B cell (primary cell): ENCODE measurements at regions not wholly inside any gene's neighbourhood (a gene's known extent, or its start where the extent isn't known, plus 50 kb on each side); places are given as distances from the start of the nearest gene placed in this dataset.

Experiments used
- ATAC-seq: fragments of 200-7000 bp; cut with Tn5 transposase; one replicate; pipeline ENCODE4 v1.10.0; 2021; ENCODE audit warnings: low read depth, mild to moderate bottlenecking, moderate number of reproducible peaks, moderate library complexity
- CTCF ChIA-PET: fragments of 350-600 bp; sonication (Branson Sonifier 250); formaldehyde crosslinking; loops from one replicate; lab custom pipeline; 2021; ENCODE audit warnings: antibody characterized with exemption, inconsistent platforms; lab: Charles Lee
- POLR2A ChIA-PET: fragments of 350-600 bp; sonication (Branson Sonifier 250); formaldehyde crosslinking; loops from one replicate; lab custom pipeline; 2021; ENCODE audit warnings: antibody characterized with exemption; lab: Charles Lee
- DNase-seq: peaks from one replicate; pipeline ENCODE4 v3.0.0; 2013
- H2AFZ ChIP-seq: 2 replicates; pipeline ENCODE4 v1.6.1; 2012; ENCODE audit warnings: mild to moderate bottlenecking, low read depth, low read length; ENCODE audit not compliant: insufficient read depth, poor library complexity, severe bottlenecking
- H3K27ac ChIP-seq, 2 donors: 1 replicate in 1 of 2; 2 replicates in 1 of 2; pipeline ENCODE4 v1.5.1; 2012 to 2013; ENCODE audit warnings: low read length in 2 of 2, mild to moderate bottlenecking in 2 of 2, moderate library complexity in 1 of 2
- H3K27me3 ChIP-seq, 4 experiments: fragments of 200-600 bp in 1 of 4; sonication (generic) in 1 of 4; replicated peaks in 1 of 4; 1 replicate in 2 of 4; 2 replicates in 2 of 4; pipeline versions ENCODE4 v1.6.1 to v1.7.0; 2013 to 2016; ENCODE audit warnings: low read length in 3 of 4, mild to moderate bottlenecking in 2 of 4, mixed read lengths in 1 of 4, moderate library complexity in 1 of 4; ENCODE audit not compliant: insufficient read depth in 4 of 4, control insufficient read depth in 3 of 4; ENCODE audit errors: control extremely low read depth in 1 of 4
- H3K36me3 ChIP-seq, 2 experiments: replicated peaks in 1 of 2; 1 replicate in 1 of 2; 2 replicates in 1 of 2; pipeline versions ENCODE4 v1.6.1 to v1.7.1; 2013; ENCODE audit warnings: low read length in 1 of 2; ENCODE audit not compliant: insufficient read depth in 2 of 2, control insufficient read depth in 1 of 2; ENCODE audit errors: control extremely low read depth in 1 of 2, extremely low read depth in 1 of 2
- H3K4me1 ChIP-seq, 2 donors: fragments of 200-600 bp in 1 of 2; sonication (generic) in 1 of 2; 1 replicate in 1 of 2; 2 replicates in 1 of 2; pipeline versions ENCODE4 v1.5.1 to v1.6.1; 2013 to 2017; ENCODE audit warnings: low read length in 2 of 2; ENCODE audit not compliant: control insufficient read depth in 2 of 2, insufficient read depth in 2 of 2
- H3K4me2 ChIP-seq: replicated peaks from 2 replicates; pipeline ENCODE3; 2012; ENCODE audit warnings: mild to moderate bottlenecking, low read depth, low read length; ENCODE audit not compliant: poor library complexity, severe bottlenecking
- H3K4me3 ChIP-seq, 5 experiments: fragments of 200-600 bp in 1 of 5; sonication (generic) in 1 of 5; 1 replicate in 3 of 5; 2 replicates in 2 of 5; pipeline versions ENCODE4 v1.5.1 to v1.7.0; 2011 to 2016; ENCODE audit warnings: low read length in 4 of 5, mild to moderate bottlenecking in 4 of 5, low read depth in 2 of 5, control low read depth in 1 of 5, moderate library complexity in 1 of 5; ENCODE audit not compliant: insufficient read depth in 1 of 5; ENCODE audit errors: control extremely low read depth in 1 of 5, extremely low read depth in 1 of 5
- H3K79me2 ChIP-seq: fragments of 200-600 bp; sonication (generic); one replicate; pipeline ENCODE4 v1.6.0; 2016; ENCODE audit warnings: low read length; ENCODE audit not compliant: control insufficient read depth, insufficient read depth
- H3K9ac ChIP-seq: fragments of 200-600 bp; sonication (generic); 2 replicates; pipeline ENCODE4 v1.6.1; 2017; ENCODE audit warnings: mild to moderate bottlenecking, low read length, moderate library complexity
- H3K9me3 ChIP-seq, 3 donors: one replicate each; pipeline versions ENCODE4 v1.6.1 to v1.7.1; 2013; ENCODE audit warnings: low read length in 2 of 3; ENCODE audit not compliant: control insufficient read depth in 2 of 3, insufficient read depth in 1 of 3; ENCODE audit errors: control extremely low read depth in 1 of 3
- H4K20me1 ChIP-seq: 2 replicates; pipeline ENCODE4 v1.6.0; 2012; ENCODE audit warnings: mild to moderate bottlenecking, low read length; ENCODE audit not compliant: insufficient read depth, control insufficient read depth, poor library complexity, severe bottlenecking
- H3K27ac Mint-ChIP-seq: one replicate; pipeline ENCODE4 v1.8.0; 2021; ENCODE audit warnings: mixed read lengths
- H3K27me3 Mint-ChIP-seq: one replicate; pipeline ENCODE4 v1.8.0; 2021; ENCODE audit warnings: mixed read lengths
- H3K4me1 Mint-ChIP-seq: one replicate; pipeline ENCODE4 v1.8.0; 2021; ENCODE audit warnings: mixed read lengths
- H3K4me3 Mint-ChIP-seq: one replicate; pipeline ENCODE4 v1.8.0; 2021; ENCODE audit warnings: mixed read lengths
- H3K9me3 Mint-ChIP-seq: one replicate; pipeline ENCODE4 v1.8.0; 2022; ENCODE audit warnings: mixed read lengths; ENCODE audit not compliant: insufficient read depth
- EZH2 ChIP-seq: IDR thresholded peaks from 2 replicates; pipeline ENCODE4 v1.6.1; 2012; ENCODE audit warnings: borderline replicate concordance, low read depth, mild to moderate bottlenecking, moderate library complexity, low read length; ENCODE audit not compliant: insufficient read depth, poor library complexity, severe bottlenecking
- WGBS: methylation state at CpG from one replicate; pipeline ENCODE4 v1.1.5; 2013; ENCODE audit warnings: missing lambda C conversion rate; ENCODE audit not compliant: insufficient coverage; 5-methylcytosine and 5-hydroxymethylcytosine counted together
- intact Hi-C: fragments of 100-400 bp; cut with micrococcal nuclease; formaldehyde crosslinking; loops from one replicate; pipeline ENCODE4 v1.10.0; 2022
- TF ChIP-seq, protein P1 (sequence below): fragments of 200-600 bp; IDR thresholded peaks from one replicate; pipeline ENCODE4 v1.8.0; 2022; ENCODE audit warnings: antibody characterized with exemption, mild to moderate bottlenecking

DNA sequence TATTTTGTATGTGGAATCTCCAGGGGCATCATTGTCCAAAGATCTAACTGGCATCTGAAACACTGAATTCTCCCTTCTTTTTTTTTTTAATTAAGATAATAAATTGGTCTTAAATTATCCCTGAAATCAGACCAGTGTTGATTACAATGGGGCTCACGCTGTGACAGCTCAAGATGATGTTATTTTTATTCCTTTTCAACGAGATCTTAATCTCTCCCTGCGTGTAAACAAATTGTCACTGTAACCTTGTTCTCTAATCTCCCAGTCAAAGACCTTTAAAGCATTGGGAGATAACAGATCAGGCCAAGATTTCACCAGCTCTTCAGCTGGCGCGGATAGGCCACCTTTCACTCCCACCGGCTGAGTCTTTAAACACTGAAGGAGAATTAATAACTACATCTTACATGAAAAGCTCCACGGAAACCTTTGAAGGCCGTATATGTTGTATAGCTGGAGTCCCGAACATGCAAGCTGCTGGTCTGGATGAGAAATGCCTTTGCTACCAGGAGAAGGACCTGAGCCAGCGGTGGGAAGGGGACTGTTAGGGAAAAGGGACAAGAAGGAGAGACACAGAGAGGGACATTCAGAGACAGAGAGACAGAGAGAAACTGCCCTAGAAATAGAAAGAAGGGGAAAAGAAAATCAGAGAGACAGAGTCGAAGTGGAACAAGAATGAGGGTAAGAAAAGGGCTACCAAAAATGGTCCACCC lies 418.8 kb upstream of the NR2F2 start:
- H3K27ac ChIP-seq: no peak overlapping the region
- Mint-ChIP-seq H3K27me3 (no peaks in the 10 kb centered on the region), H3K9me3 (no peaks in the 10 kb centered on the region), H3K4me1 (no peaks in the 10 kb centered on the region), H3K27ac (no peak overlapping the region), H3K4me3 (no peak overlapping the region)
- 81% methylated on average over 5 of the region's 11 CpGs for WGBS
- H3K79me2 ChIP-seq: no peaks in the 10 kb centered on the region
- peaks cover 0 to 2% (median 0%) of the 10 kb centered on the region in 4 experiments for H3K27me3 ChIP-seq
- H4K20me1 ChIP-seq: no peaks in the 10 kb centered on the region
- ChIA-PET CTCF (no interaction called here), POLR2A (no interaction called here)
- DNase-seq (no peak), ATAC-seq (no peak)
- no peak overlapping the region for H2AFZ ChIP-seq
- no peak overlapping the region for H3K4me3 ChIP-seq
- TF ChIP-seq, protein P1, sequence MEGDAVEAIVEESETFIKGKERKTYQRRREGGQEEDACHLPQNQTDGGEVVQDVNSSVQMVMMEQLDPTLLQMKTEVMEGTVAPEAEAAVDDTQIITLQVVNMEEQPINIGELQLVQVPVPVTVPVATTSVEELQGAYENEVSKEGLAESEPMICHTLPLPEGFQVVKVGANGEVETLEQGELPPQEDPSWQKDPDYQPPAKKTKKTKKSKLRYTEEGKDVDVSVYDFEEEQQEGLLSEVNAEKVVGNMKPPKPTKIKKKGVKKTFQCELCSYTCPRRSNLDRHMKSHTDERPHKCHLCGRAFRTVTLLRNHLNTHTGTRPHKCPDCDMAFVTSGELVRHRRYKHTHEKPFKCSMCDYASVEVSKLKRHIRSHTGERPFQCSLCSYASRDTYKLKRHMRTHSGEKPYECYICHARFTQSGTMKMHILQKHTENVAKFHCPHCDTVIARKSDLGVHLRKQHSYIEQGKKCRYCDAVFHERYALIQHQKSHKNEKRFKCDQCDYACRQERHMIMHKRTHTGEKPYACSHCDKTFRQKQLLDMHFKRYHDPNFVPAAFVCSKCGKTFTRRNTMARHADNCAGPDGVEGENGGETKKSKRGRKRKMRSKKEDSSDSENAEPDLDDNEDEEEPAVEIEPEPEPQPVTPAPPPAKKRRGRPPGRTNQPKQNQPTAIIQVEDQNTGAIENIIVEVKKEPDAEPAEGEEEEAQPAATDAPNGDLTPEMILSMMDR: no peak
- TF ChIP-seq EZH2: no peak
- H3K4me1 ChIP-seq: no peaks in the 10 kb centered on the region
- H3K9me3 ChIP-seq: peaks cover 0 to 8% (median 0%) of the 10 kb centered on the region in 3 donors
- intact Hi-C loops: no loop called here
- no peak overlapping the region for H3K9ac ChIP-seq
- H3K4me2 ChIP-seq: no peak overlapping the region
- H3K36me3 ChIP-seq: no peaks in the 10 kb centered on the region

DNA sequence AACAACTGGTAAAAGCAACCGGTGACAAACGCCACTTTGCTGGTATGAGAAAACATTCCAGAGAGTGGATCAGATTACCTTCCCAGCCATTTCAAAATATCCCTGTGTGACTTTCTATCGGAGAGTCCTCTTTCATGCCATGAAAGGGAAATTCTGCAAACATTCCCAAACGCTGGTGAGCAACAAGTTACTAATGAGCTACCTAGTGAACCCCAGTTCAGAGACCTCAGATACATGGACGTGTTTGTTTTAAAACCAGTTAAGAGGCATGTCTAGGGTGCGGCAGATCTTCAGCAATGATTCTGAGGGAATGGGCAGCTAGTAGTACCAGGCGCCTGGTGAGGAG lies 418.2 kb upstream of the NR2F2 start:
- no peaks in the 10 kb centered on the region for H3K79me2 ChIP-seq
- DNase-seq: no peak

More for the DNA sequence above, 418.2 kb upstream of the NR2F2 start:
- Mint-ChIP-seq H3K4me1 (no peaks in the 10 kb centered on the region), H3K9me3 (no peaks in the 10 kb centered on the region), H3K4me3 (no peak overlapping the region), H3K27me3 (no peaks in the 10 kb centered on the region), H3K27ac (no peak overlapping the region)
- H3K9ac ChIP-seq: no peak overlapping the region
- WGBS: 94% methylated on average over 6 of the region's 7 CpGs
- peaks cover 0 to 4% (median 0%) of the 10 kb centered on the region in 3 donors for H3K9me3 ChIP-seq
- TF ChIP-seq EZH2: no peak
- TF ChIP-seq, protein P1: no peak
- H2AFZ ChIP-seq: no peak overlapping the region
- intact Hi-C loops: no loop called here
- no peak overlapping the region for H3K27ac ChIP-seq
- H3K4me3 ChIP-seq: no peak overlapping the region
- H4K20me1 ChIP-seq: no peaks in the 10 kb centered on the region
- H3K36me3 ChIP-seq: no peaks in the 10 kb centered on the region
- H3K27me3 ChIP-seq: peaks cover 0 to 2% (median 0%) of the 10 kb centered on the region in 4 experiments
- H3K4me1 ChIP-seq: no peaks in the 10 kb centered on the region
- CTCF ChIA-PET: no interaction called here
- no peak overlapping the region for H3K4me2 ChIP-seq
- POLR2A ChIA-PET: no interaction called here
- no peak for ATAC-seq
